HG03045 (cell line): ENCODE measurements at regions not wholly inside any gene's neighbourhood (a gene's known extent, or its start where the extent isn't known, plus 50 kb on each side); places are given as distances from the start of the nearest gene placed in this dataset.
"Not testable (repeated sequence)": the region's sequence is repeated elsewhere in the genome, so short reads cannot be mapped to it uniquely, and the experiment has no call there.

Source experiments
- ATAC-seq: cut with Tn5 transposase; IDR thresholded peaks from one replicate; pipeline ENCODE4 v1.9.1; 2021; ENCODE audit warnings: mild to moderate bottlenecking, moderate library complexity; ENCODE audit not compliant: unreplicated experiment

DNA sequence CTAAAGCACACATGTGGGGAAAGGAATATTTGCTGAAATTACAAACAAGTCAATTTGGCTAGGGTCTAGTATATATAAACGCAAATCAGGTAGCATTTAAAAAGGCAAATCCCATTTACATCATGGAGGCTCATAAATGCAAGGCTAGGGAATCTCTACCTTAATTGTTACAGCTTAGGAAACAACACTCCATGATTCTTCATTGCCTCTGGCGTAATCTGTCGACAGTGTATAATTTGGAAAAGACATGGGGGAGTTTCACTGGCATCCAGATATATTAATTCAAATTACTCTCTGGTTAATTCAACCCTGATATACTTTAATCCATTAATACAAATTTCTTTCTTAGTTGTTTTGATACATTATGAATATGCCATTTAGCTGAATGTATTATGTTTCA lies 1630.2 kb upstream of the FLRT2 start:
- ATAC-seq, result no peak

DNA sequence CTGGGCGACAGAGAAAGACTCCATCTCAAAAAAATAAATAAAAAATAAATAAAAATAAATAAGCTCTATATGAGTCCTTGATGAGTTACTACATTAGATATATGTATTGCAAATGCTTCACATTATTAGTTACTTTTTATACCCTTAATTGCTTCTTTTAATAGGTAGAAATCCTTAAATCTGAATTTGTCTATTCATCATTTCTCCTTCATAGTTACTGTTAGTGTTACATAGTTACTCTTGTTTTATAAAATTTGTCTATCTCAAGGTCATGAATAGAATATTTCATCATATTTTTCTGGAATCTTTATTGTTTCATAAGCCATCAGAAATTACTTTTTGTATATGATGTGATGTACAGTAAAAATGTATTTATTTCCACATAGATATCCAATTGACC lies 1624.8 kb upstream of the FLRT2 start:
- ATAC-seq, result no peak

DNA sequence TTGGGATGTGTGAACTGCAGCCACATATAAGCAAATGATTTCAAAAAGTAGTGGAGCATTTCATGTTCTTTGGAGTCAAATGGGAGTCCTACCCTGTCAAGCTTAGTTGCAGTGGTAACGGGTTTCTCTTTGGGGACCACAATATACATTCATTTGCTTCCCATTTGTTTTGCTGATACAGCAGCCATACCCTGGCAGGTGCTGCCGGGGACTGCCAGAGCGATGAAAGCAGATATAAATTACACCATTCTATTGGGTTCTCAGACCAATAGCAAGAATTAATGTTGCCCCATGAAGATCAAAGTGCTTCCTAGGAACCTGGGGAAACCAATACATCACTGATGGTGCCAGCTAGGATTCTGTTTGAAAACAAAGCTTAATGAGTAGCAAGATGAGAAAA lies 1621.5 kb upstream of the FLRT2 start:
- ATAC-seq, result no peak

- no peak for ATAC-seq
Observed at GRCh38 chr14:83909507-83909906, 1620.4 kb upstream of the FLRT2 start.

- ATAC-seq, result no peak
Observed at GRCh38 chr14:83912032-83912642, 1617.8 kb upstream of the FLRT2 start.

DNA sequence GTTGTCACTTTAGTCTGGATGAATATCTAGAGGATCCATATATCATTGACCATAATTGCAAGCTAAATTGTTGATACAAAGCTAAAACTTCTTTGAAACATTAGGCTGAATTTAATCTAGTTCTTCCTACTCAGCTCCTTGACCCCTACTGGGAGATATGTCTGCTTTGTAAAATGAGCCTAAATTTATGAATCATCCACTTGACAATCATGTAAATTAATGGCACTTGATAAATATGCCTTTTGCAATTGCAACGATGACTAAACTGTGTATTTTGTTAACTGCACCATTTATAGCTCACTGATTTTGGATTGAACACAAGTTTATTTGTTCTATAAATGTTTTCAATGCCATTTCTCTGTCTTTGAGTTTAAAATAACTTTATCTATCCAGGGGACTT lies 1616.5 kb upstream of the FLRT2 start:
- ATAC-seq, result no peak

- ATAC-seq, result no peak
Observed at GRCh38 chr14:83918546-83918945, 1611.4 kb upstream of the FLRT2 start.

GRCh38 chr14:83919675-83920074 lies 1610.3 kb upstream of the FLRT2 start:
- ATAC-seq, result not testable (repeated sequence)

- no peak for ATAC-seq
Observed at GRCh38 chr14:83923842-83924241, 1606.1 kb upstream of the FLRT2 start.

DNA sequence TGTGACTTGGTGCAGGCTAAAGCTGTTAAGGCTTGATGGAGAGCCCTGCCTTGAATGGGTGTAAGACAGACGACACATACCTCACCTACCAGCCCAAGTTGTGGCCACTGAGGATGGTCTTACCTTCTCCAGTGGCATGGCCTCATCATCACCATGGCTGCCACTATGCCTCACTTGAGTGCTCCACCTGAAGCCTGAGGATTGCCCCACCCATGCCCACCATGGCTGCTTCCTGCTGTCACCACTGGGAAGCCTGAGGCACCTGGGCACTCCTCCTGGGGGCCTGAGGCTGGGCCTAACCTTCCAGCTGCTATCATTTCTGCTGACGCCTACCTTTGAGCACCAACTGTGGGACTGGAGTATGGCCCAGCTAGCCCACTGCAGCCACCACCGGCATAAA lies 1605.7 kb upstream of the FLRT2 start:
- ATAC-seq, result no peak

DNA sequence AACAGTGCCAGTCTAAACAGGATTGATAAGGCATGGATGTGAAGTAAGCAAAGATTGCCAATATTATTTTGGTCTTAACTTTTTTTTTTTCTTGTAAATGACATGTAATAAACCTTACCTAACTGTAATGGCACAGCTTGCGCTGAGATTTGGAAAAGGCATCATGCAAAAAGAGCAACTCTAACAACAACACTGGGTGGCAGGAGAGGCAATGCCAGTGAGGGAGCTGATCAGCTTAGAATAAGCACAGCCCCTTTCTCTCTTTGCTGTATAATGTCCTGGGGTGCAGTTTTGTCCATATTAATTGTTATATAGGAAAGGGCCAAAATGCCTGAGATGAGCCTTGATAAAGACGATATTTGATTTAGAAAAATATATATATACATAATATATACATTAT lies 1589.7 kb upstream of the FLRT2 start:
- ATAC-seq, result no peak

- ATAC-seq, result no peak
Observed at GRCh38 chr14:83958359-83958758, 1571.6 kb upstream of the FLRT2 start.

- no peak for ATAC-seq
Observed at GRCh38 chr14:83960832-83961512, 1569.0 kb upstream of the FLRT2 start.

- ATAC-seq, result no peak
Observed at GRCh38 chr14:83969998-83970397, 1559.9 kb upstream of the FLRT2 start.

GRCh38 chr14:83972631-83973030 lies 1557.3 kb upstream of the FLRT2 start:
- no peak for ATAC-seq

- no peak for ATAC-seq
Observed at GRCh38 chr14:83974647-83975163, 1555.2 kb upstream of the FLRT2 start.

DNA sequence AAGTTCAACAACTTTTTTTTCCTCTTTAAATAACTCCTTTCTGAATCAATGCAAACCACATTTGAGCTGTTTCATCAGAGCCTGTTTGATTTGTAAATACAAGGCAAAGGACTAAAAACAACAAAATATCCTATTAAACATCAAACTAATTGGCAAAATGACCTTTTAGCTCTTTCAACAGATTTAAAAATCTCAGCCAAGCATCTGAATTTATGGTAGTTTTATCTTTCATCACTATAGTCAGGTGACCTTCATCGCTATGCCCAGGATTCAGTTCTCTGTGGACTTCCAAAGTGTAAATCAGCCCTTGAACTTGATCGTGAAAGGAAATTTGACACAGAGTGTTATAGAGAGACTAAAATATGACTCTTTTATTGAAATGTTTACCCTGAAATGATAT lies 1554.5 kb upstream of the FLRT2 start:
- no peak for ATAC-seq

DNA sequence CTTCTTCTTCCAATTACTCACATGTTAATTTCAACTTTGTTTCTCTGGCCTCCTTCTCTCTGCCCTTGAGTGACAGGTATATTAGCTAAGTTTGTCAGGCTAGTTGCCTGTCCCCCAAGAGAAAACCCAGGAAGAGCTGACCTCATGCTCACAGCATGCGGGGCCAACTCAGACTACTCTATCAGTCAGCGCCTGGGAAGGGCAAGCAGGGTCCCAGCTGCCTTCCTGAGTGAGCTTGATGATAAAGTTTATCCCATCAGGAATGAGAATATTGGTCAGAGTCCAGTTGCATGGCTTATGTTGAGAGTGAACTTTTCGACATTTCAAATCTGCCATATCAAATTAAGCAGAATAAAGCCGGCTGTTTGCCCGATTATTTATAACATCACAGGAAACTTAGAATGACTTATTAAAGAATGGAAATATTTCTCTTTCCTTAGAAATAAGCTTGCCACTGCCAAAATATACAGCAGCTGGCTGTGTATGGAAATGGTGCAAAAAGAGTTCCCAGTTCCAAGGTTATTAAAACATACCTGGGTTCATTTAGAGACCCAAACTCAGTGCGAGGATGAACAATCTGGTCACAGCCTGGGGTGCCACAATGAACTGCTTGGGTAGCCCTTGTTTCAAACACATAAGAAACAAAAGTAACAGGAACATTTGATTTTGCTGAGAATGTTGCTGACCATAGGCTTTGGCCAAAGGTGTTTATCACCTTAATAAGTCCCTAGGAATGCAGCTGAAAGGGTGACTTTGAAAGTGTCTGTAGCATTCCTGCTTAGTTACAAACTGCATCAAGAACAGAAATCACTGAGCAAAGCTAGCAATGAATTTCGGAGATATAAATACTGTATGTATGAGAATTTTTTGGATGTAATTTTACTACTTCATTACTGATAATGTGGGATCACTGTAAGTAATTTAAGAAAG lies 1553.8 kb upstream of the FLRT2 start:
- ATAC-seq, result no peak

DNA sequence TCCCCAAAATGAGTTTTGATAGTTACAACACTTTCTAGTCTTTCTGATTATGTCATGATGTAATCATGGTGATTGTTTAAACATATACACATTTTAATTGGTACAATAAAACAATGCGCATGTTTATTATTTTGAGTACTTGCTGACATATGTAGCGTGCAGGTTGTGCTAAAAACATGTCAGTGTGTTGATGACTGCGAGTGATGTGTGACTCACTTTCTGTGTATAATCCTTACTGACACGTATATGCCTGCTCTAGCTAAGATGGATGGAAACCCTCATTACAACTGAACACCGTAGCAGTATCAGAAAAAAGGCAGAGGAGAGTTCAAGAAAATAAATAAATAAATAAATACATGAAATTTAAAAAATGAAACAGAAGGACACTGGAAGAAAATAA lies 1552.4 kb upstream of the FLRT2 start:
- no peak for ATAC-seq

GRCh38 chr14:83981676-83982258 lies 1548.2 kb upstream of the FLRT2 start:
- ATAC-seq, result not testable (repeated sequence)

DNA sequence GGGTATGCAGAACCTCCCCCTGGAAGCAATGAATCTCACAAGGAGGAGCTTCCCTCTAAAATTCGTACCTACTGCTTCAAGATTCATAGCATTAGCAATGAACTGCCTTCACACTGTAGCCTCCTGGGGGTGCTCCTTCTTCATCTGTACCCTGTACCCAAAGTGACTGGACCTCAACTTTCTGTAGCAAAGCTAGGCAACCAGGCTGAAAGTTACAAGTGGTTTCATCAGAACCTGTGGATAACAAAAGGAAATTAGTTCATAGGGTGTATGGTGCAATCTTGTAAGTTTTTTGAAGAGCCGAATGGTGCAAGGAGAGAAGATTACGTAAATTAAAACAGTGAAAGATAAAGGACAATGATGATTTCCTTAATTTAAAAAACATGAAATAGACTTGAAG lies 1541.7 kb upstream of the FLRT2 start:
- ATAC-seq, result no peak
